ENCODE measurements at regions not wholly inside any gene's neighbourhood (a gene's known extent, or its start where the extent isn't known, plus 50 kb on each side); places are given as distances from the start of the nearest gene placed in this dataset.

DNA sequence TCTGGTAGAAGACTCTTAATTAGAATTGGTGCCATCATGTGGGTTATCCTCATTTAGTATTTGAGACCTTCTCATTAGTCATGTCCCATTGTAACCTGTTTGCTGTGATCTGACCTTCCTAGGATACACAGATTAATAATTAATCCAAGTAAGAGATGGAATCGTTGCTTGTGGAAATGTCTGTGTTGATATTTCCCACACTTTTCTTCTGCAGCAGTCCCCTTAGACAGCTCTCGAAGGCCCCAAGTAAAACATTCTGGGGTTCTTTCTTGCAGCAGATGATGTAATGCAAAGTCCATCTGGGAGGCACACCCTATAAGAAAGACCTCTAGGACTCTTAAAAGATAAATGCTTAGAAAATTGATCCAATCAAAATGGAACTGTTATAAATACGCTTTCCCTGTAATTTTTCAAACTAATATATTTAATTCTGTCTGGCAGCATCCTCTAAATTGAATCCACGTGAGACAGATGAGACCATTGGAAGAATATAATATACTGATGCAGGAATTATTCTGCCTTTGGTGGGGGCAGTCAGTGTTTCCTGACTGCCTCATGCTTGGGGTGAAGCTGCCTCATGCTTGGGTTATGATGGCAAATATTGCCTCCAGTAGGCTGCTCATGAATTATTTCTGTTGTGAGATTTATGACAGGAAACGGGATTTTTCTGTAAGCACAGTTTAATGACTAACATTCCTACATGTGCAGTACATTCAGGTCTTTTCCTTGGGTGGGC lies 54.5 kb upstream of the ARMC2 start:
- H3K4me3 ChIP-seq (ENCODE audit: low read depth, low read length) = no peak overlapping the region

GRCh38 chr6:108795122-108795521 lies 53.1 kb upstream of the ARMC2 start:
- H3K4me3 ChIP-seq (ENCODE audit: low read depth, low read length) = no peak overlapping the region
- TF ChIP-seq, protein P1, sequence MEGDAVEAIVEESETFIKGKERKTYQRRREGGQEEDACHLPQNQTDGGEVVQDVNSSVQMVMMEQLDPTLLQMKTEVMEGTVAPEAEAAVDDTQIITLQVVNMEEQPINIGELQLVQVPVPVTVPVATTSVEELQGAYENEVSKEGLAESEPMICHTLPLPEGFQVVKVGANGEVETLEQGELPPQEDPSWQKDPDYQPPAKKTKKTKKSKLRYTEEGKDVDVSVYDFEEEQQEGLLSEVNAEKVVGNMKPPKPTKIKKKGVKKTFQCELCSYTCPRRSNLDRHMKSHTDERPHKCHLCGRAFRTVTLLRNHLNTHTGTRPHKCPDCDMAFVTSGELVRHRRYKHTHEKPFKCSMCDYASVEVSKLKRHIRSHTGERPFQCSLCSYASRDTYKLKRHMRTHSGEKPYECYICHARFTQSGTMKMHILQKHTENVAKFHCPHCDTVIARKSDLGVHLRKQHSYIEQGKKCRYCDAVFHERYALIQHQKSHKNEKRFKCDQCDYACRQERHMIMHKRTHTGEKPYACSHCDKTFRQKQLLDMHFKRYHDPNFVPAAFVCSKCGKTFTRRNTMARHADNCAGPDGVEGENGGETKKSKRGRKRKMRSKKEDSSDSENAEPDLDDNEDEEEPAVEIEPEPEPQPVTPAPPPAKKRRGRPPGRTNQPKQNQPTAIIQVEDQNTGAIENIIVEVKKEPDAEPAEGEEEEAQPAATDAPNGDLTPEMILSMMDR (IDR thresholded peaks at IDR 0.05; ENCODE audit: low read depth, low read length) = no peak

More for the DNA sequence above, 54.5 kb upstream of the ARMC2 start:
- TF ChIP-seq, protein P1 (IDR thresholded peaks at IDR 0.05; ENCODE audit: low read depth, low read length) = no peak

GRCh38 chr6:108795814-108796213 lies 52.4 kb upstream of the ARMC2 start:
- H3K4me3 ChIP-seq (ENCODE audit: low read depth, low read length) = no peak overlapping the region
- TF ChIP-seq, protein P1 (IDR thresholded peaks at IDR 0.05; ENCODE audit: low read depth, low read length) = no peak

DNA sequence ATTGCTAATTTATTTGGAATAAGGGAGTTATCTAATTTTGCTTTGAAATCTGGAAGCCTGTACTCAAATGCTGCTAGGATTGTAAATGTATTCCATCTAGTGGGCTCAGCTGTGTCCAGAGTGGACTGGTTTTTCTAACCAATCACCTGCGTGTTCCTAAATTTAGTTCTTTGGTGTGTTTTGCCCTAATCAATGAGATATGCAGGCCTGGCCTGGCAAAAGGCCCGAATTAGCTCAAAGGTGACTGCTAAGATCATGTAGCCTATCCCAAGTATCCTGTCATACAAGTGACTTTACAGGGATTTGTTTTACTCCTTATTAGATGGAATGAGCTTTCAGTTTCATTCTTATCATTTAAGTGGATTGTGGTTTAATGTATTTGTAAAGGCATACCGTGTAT lies 51.3 kb upstream of the ARMC2 start:
- TF ChIP-seq, protein P1 (IDR thresholded peaks at IDR 0.05; ENCODE audit: low read depth, low read length) = no peak

DNA sequence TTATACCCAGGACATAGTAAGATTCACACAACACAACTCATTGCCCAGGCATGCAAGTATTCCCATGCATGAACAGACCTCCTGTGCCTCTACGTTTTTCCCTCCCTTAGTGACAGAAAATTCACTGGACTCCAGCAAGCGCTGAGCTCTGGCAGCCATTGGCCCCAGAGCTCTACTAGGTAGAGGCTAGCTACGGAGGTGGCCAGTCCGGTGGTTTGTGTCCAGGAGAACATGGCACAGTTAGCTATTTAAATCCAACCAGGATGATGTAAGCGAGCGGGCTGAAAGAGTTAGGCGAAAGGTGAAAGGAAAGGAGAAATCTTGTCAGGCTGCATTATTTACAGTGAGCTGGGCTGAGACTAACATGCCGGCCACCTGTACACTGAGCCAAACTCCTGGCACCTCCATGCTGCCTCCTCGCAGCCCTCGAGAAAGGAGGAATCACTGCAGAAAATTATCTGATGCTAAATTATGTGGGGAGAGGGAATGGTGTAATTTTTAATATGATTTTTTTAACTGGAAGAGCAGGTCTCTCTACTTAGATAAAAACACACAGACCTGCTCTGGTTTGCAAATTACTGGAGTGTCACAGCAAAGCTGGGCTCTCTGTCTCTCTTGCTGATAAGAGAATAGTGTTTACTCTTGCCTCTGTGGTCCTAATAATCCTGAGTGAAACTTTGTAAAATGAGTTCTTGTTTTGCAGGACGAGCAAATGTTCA lies 50.1 kb upstream of the ARMC2 start:
- TF ChIP-seq, protein P1 (IDR thresholded peaks at IDR 0.05; ENCODE audit: low read depth, low read length) = no peak
- H3K4me3 ChIP-seq (ENCODE audit: low read depth, low read length) = no peak overlapping the region

More for the DNA sequence above, 51.3 kb upstream of the ARMC2 start:
- no peak overlapping the region for H3K4me3 ChIP-seq (ENCODE audit: low read depth, low read length)

Measured in WI38 (cell line).